ENCODE measurements at regions not wholly inside any gene's neighbourhood (a gene's known extent, or its start where the extent isn't known, plus 50 kb on each side); places are given as distances from the start of the nearest gene placed in this dataset.

DNA sequence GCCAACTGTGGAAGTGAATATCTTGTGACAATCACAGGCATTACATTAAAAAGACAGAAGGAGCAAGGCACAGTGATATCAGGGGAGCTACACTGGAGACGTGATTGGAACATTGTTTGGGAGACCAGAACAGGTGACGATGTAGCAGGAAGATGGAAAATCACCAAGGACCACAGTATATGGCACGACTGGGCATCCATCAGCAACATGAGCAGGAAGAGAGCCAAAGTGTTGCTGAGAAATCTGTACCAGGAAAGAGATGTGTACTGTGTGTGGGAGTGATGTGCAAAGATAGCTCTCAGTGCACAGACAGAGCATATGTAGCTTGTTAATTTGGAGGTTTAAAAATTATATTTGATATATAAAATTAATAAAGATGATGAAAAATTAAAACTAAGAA is 790.6 kb upstream of the ADGRL2 start:
- WGBS (ENCODE audit: low lambda C conversion rate) = 1% methylated on average over 3 of the region's 3 CpGs
- BruUV-seq (replicated peaks) = no TSS peak
- FAIRE-seq (no peak), ATAC-seq (no peak), DNase-seq (ENCODE audit: low spot score) (no peak)
- no peak for TF ChIP-seq CCDC6 (CRISPR knock-in tag; IDR thresholded peaks at IDR 0.05)
- no peak for TF ChIP-seq UBTF (CRISPR knock-in tag; IDR thresholded peaks at IDR 0.05)
- no peak for TF ChIP-seq ZKSCAN8 (CRISPR knock-in tag; IDR thresholded peaks at IDR 0.05; ENCODE audit: borderline replicate concordance)
- no peak for TF ChIP-seq ZSCAN21 (CRISPR knock-in tag; IDR thresholded peaks at IDR 0.05; ENCODE audit: borderline replicate concordance)
- no peak for TF ChIP-seq IRF2 (CRISPR knock-in tag; IDR thresholded peaks at IDR 0.05)
- no peak for TF ChIP-seq KAT8 (CRISPR knock-in tag; IDR thresholded peaks at IDR 0.05)
- TF ChIP-seq ZNF24 (IDR thresholded peaks at IDR 0.05) = no peak
- no peak for TF ChIP-seq ZNF678 (CRISPR knock-in tag; IDR thresholded peaks at IDR 0.05)
- no peak for TF ChIP-seq U2AF1 (optimal IDR thresholded peaks at IDR 0.05; ENCODE audit: low read depth, low read length)
- TF ChIP-seq MBD4 (IDR thresholded peaks at IDR 0.05; ENCODE audit: borderline replicate concordance, low read length) = no peak
- no peak for TF ChIP-seq ZNF607 (CRISPR knock-in tag; IDR thresholded peaks at IDR 0.05; ENCODE audit: borderline replicate concordance)
- TF ChIP-seq ZNF639 (CRISPR knock-in tag; conservative IDR thresholded peaks at IDR 0.05) = no peak
- no peak for TF ChIP-seq BRCA1 (CRISPR knock-in tag; IDR thresholded peaks at IDR 0.05)
- TF ChIP-seq HNF4A (CRISPR knock-in tag; IDR thresholded peaks at IDR 0.05) = no peak
- H3K9ac ChIP-seq (ENCODE audit: insufficient read depth, low read depth, low read length) = no peak overlapping the region
- peaks cover 64% of the 10 kb centered on the region for H3K9me3 ChIP-seq (ENCODE audit: low read length)
- H4K20me1 ChIP-seq (ENCODE audit: insufficient read depth, low read length) = no peaks in the 10 kb centered on the region
- H3K27me3 ChIP-seq (ENCODE audit: control insufficient read depth in 1 of 2, insufficient read depth in 2 of 2, low read length in 2 of 2) = no peaks in the 10 kb centered on the region
- ChIA-PET CTCF (ENCODE audit: low intra/inter-chr PET ratio, low total read pairs) (no interaction called here), POLR2A (no interaction called here)
- no peak overlapping the region for H3K4me3 ChIP-seq (replicated peaks in 1 of 3; ENCODE audit: insufficient read depth in 1 of 3, low read depth in 2 of 3, low read length in 3 of 3)
- H3K4me1 ChIP-seq (ENCODE audit: insufficient read depth, low read length) = no peaks in the 10 kb centered on the region
- no peak overlapping the region for H2AFZ ChIP-seq (ENCODE audit: low read length)
- H3K27ac ChIP-seq (ENCODE audit: extremely low read length, insufficient read depth, low read length) = no peak overlapping the region
- in situ Hi-C loops (cut with HindIII; ENCODE audit: extremely low pct_ligation_motif_present, low pct_unique_long_range_greater_than_20kb) = no loop called here
- no peaks in the 10 kb centered on the region for H3K79me2 ChIP-seq (ENCODE audit: insufficient read depth, low read length)
- intact Hi-C loops (cut with micrococcal nuclease; ENCODE audit: unreplicated experiment) = no loop called here
- H3K36me3 ChIP-seq (replicated peaks in 1 of 2; ENCODE audit: control insufficient read depth in 1 of 2, insufficient read depth in 2 of 2, low read length in 2 of 2) = no peaks in the 10 kb centered on the region
- H3K4me2 ChIP-seq (ENCODE audit: low read depth, low read length) = no peak overlapping the region

Data from HepG2 (cell line).